Lower leg skin (tissue), 3 donors: ENCODE measurements at regions not wholly inside any gene's neighbourhood (a gene's known extent, or its start where the extent isn't known, plus 50 kb on each side); places are given as distances from the start of the nearest gene placed in this dataset.
"Not testable (repeated sequence)": the region's sequence is repeated elsewhere in the genome, so short reads cannot be mapped to it uniquely, and the experiment has no call there.

Source experiments
- CTCF ChIP-seq, 3 donors: fragments of 450-650 bp; IDR thresholded peaks; one replicate each; pipeline ENCODE4 v1.5.1; 2016; ENCODE audit warnings: antibody characterized with exemption in 3 of 3, mild to moderate bottlenecking in 3 of 3, moderate library complexity in 2 of 3
- POLR2A ChIP-seq, 2 donors: fragments of 450-650 bp; IDR thresholded peaks; one replicate each; pipeline ENCODE4 v1.6.1; 2016 to 2017; ENCODE audit warnings: antibody characterized with exemption in 2 of 2, mild to moderate bottlenecking in 1 of 2, moderate library complexity in 1 of 2

GRCh38 chr20:47883940-47884339 is 98.7 kb upstream of the SULF2 start:
- TF ChIP-seq CTCF, POLR2A (IDR thresholded peaks at IDR 0.05): not testable (repeated sequence)
